HG03045 (cell line): ENCODE measurements at regions not wholly inside any gene's neighbourhood (a gene's known extent, or its start where the extent isn't known, plus 50 kb on each side); places are given as distances from the start of the nearest gene placed in this dataset.
"Not testable (repeated sequence)": the region's sequence is repeated elsewhere in the genome, so short reads cannot be mapped to it uniquely, and the experiment has no call there.

ENCODE experiments used
- ATAC-seq: cut with Tn5 transposase; IDR thresholded peaks from one replicate; pipeline ENCODE4 v1.9.1; 2021; ENCODE audit warnings: mild to moderate bottlenecking, moderate library complexity; ENCODE audit not compliant: unreplicated experiment

GRCh38 chr15:35286721-35287120 lies 201.6 kb upstream of the NANOGP8 start:
- no peak for ATAC-seq

- no peak for ATAC-seq
These were observed 197.9 kb upstream of the NANOGP8 start for GRCh38 chr15:35282965-35283496.

DNA sequence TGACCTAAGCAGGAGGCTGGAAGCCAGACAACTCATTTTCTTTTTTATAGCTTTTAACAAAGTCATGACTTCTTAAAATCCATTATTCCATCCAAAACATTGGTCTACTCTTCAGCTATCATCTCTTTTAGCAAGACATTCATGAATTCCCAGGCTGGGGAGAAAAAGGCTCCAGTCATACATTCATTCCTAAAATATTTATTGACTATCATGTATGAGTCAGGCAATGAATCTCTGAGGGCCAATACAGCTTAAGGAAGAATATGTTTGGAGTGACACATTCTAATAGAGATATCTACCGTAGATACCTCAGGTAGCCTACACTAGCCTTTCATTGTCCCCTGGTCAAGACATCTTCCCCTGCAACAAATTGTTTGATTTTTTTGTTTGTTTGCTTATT lies 196.4 kb upstream of the NANOGP8 start:
- no peak for ATAC-seq

GRCh38 chr15:35279811-35280210 lies 194.7 kb upstream of the NANOGP8 start:
- no peak for ATAC-seq

- no peak for ATAC-seq
These were observed 186.4 kb upstream of the NANOGP8 start for GRCh38 chr15:35271371-35272043.

GRCh38 chr15:35260941-35261340 lies 175.8 kb upstream of the NANOGP8 start:
- ATAC-seq, result no peak

- not testable (repeated sequence) for ATAC-seq
These were observed 175.2 kb upstream of the NANOGP8 start for GRCh38 chr15:35260274-35260673.

GRCh38 chr15:35256551-35256950 lies 171.5 kb upstream of the NANOGP8 start:
- no peak for ATAC-seq

- ATAC-seq, result no peak
These were observed 171.0 kb upstream of the NANOGP8 start for GRCh38 chr15:35256141-35256540.

DNA sequence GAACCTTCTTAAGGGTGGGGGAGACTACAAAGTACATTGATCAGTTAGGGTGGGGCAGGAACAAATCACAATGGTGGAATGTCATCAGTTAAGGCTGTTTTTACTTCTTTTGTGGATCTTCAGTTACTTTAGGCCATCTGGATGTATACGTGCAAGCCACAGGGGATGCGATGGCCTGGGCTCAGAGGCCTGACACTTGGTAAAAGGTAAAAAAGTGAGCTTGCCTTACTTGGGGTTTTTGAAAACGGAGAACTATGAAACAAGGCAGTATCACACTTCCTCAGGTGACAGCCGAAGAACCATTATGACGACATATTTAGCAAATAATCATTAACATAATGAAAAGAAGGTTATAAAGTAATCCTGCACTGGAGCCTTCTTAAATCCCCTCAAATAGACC lies 169.8 kb upstream of the NANOGP8 start:
- ATAC-seq, result not testable (repeated sequence)

- ATAC-seq, result no peak
These were observed 169.0 kb upstream of the NANOGP8 start for GRCh38 chr15:35254062-35254461.

GRCh38 chr15:35252351-35252865 lies 167.3 kb upstream of the NANOGP8 start:
- ATAC-seq, result no peak

- ATAC-seq, result no peak
These were observed 162.1 kb upstream of the NANOGP8 start for GRCh38 chr15:35247150-35247549.

GRCh38 chr15:35246451-35246850 lies 161.4 kb upstream of the NANOGP8 start:
- no peak for ATAC-seq

DNA sequence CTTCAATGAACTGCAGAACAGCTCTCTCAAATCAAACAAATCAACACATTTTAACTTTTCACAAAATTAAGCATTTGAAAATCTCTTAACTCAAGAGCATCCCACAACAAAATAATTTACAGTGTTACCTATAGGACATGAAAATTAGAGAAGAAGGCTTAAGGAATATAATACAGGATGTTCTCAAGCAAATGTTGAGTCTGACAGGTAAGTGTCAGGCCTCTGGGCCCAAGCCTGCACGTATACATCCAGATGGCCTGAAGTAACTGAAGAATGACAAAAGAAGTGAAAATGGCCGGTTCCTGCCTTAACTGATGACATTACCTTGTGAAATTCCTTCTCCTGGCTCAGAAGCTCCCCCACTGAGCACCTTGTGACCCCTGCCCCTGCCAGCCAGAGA lies 160.6 kb upstream of the NANOGP8 start:
- ATAC-seq, result not testable (repeated sequence)

DNA sequence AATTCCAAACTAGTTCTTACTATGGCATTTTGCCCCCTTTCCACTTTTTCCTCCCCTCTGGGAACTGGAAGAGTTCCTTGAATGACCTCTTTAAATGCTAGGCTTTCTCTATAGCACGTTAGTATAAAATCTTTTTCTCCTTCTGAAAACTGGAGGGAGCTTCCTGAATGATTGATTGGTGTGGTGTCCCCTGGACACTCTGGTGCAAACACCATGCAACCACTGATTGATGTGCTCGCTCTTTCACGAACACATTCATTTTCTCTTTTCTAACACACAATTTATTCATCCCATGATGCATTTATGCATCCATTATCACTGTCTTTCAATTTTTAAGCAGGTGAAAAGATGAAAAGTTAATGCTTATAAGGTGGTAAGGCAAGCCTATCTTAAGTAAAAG lies 159.1 kb upstream of the NANOGP8 start:
- no peak for ATAC-seq

- no peak for ATAC-seq
These were observed 158.7 kb upstream of the NANOGP8 start for GRCh38 chr15:35243758-35244157.

DNA sequence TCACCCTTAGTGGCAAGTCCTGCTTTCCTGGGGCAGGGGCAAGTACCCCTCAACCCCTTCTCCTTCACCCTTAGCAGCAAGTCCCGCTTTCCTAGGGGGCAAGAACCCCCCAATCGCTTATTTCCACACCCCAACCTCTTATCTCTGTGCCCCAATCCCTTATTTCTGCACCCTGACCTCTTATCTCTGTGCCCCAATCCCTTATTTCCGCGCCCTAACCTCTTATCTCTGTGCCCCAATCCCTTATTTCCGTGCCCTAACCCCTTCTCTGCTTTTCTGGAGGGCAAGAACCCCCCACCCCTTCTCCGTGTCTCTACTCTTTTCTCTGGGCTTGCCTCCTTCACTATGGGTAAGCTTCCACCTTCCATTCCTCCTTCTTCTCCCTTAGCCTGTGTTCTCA lies 154.6 kb upstream of the NANOGP8 start:
- not testable (repeated sequence) for ATAC-seq

GRCh38 chr15:35238448-35238847 lies 153.4 kb upstream of the NANOGP8 start:
- not testable (repeated sequence) for ATAC-seq

DNA sequence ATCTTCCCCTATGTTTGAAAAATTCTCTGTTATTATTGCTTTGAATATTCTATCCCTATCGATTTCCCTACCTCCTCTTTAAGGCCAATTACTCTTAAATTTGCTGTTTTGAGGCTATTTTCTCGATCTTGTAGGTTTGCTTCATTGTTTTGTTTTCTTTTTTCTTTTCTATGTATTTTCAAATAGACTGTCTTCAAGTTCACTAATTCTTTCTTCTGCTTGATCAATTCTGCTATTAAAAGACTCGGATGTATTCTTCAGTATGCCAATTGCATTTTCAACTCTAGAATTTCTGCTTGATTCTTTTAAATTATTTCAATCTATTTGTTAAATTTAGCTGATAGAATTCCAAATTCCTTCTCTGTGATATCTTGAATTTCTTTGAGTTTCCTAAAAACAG lies 144.0 kb upstream of the NANOGP8 start:
- ATAC-seq, result no peak

GRCh38 chr15:35218215-35218614 lies 133.1 kb upstream of the NANOGP8 start:
- ATAC-seq, result no peak

GRCh38 chr15:35215093-35215492 lies 130.0 kb upstream of the NANOGP8 start:
- ATAC-seq, result no peak
